ENCODE measurements at regions not wholly inside any gene's neighbourhood (a gene's known extent, or its start where the extent isn't known, plus 50 kb on each side); places are given as distances from the start of the nearest gene placed in this dataset.

DNA sequence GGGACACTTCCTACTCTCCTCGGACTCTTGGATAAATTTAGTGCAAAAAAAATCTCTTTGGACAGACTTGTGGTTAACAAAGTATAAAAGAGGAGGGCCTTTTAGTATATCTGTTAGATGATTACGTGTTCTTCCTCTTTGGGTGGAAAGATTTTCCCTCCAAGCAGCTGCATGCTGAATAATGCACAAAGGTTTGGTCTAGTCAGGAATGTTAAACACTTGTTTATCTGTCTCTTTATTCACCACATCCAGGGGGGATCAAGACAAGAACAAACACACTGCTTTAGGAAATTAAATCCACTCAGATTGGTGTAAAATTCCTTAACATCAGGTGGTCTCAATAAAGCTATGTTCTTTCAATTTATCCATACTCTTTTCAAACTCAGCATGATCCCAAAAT, 260.9 kb upstream of the CHD6 start:
- no peaks in the 10 kb centered on the region for H3K4me1 ChIP-seq (replicated peaks in 1 of 4; ENCODE audit: control insufficient read depth in 3 of 4, insufficient read depth in 4 of 4, low read length in 3 of 4)
- H2BK12ac ChIP-seq (ENCODE audit: low read depth, low read length): no peak overlapping the region
- H3K36me3 ChIP-seq (ENCODE audit: control insufficient read depth in 2 of 4, insufficient read depth in 4 of 4, low read length in 3 of 4): no peaks in the 10 kb centered on the region
- no peak overlapping the region for H4K91ac ChIP-seq (replicated peaks; ENCODE audit: insufficient read length, low read length)
- POLR2A ChIA-PET (ENCODE audit: partially characterized antibody): no interaction called here
- no peaks in the 10 kb centered on the region for H3K27me3 ChIP-seq (replicated peaks in 1 of 4; ENCODE audit: control insufficient read depth in 3 of 4, extremely low read depth in 1 of 4, insufficient read depth in 3 of 4, low read length in 3 of 4)
- H2BK5ac ChIP-seq (ENCODE audit: low read depth, low read length): no peak overlapping the region
- no peak for DNase-seq (ENCODE audit: low read depth in 1 of 2, low spot score in 2 of 2)
- no peak overlapping the region for H3K18ac ChIP-seq (ENCODE audit: extremely low read depth, low read length)
- no peaks in the 10 kb centered on the region for H3K9me3 ChIP-seq (ENCODE audit: insufficient read depth in 2 of 2, low read depth in 1 of 2, low read length in 1 of 2)
- H3K23me2 ChIP-seq (ENCODE audit: low read depth, low read length): peaks cover 2% of the 10 kb centered on the region; the same call in 1 of the 2 replicates
- no peak overlapping the region for H4K5ac ChIP-seq (ENCODE audit: insufficient read length, low read depth, low read length)
- no peak overlapping the region for H4K8ac ChIP-seq (ENCODE audit: extremely low read depth, insufficient read depth, low read length)
- no peak overlapping the region for H3K14ac ChIP-seq (ENCODE audit: insufficient read length)
- H3K4me2 ChIP-seq (ENCODE audit: insufficient read depth in 1 of 2, low read depth in 2 of 2, low read length in 2 of 2): no peak overlapping the region
- no peaks in the 10 kb centered on the region for H4K20me1 ChIP-seq (replicated peaks in 1 of 2; ENCODE audit: control insufficient read depth in 1 of 2, insufficient read depth in 2 of 2, low read length in 2 of 2)
- no peak overlapping the region for H3K27ac ChIP-seq (ENCODE audit: low read depth, low read length)
- no peaks in the 10 kb centered on the region for H3K79me1 ChIP-seq (ENCODE audit: low read depth, low read length)
- no peak for FAIRE-seq
- no peaks in the 10 kb centered on the region for H3K79me2 ChIP-seq (ENCODE audit: control insufficient read depth in 1 of 2, insufficient read depth in 2 of 2, low read length in 2 of 2)
- H3K4ac ChIP-seq (replicated peaks; ENCODE audit: insufficient read length, low read depth, low read length): no peak overlapping the region
- no peak overlapping the region for H2AK5ac ChIP-seq (ENCODE audit: low read depth, low read length)
- no peak overlapping the region for H2BK15ac ChIP-seq (ENCODE audit: low read length)
- H3K23ac ChIP-seq (ENCODE audit: insufficient read length): no peak overlapping the region
- H2BK20ac ChIP-seq (ENCODE audit: low read length): no peak overlapping the region
- no peak overlapping the region for H2BK120ac ChIP-seq (replicated peaks; ENCODE audit: low read depth, low read length)
- H2AFZ ChIP-seq (ENCODE audit: low read length): no peak overlapping the region
- 80% methylated on average over 2 of the region's 2 CpGs; no CpG with 5 or more reads in 1 of the 2 experiments for WGBS, 2 experiments (ENCODE audit: extremely low coverage in 1 of 2, insufficient coverage in 1 of 2, insufficient read length in 1 of 2, insufficient replicate concordance in 2 of 2, low coverage in 1 of 2, low lambda C conversion rate in 2 of 2, missing lambda C conversion rate in 1 of 2)
- CTCF ChIA-PET (ENCODE audit: partially characterized antibody): interaction anchor here (1.1 kb wide), 1 partner anchor 140 kb away, joined by 3 read pairs; no protein-coding TSS in a partner anchor
- H3K9ac ChIP-seq (replicated peaks in 1 of 4; ENCODE audit: extremely low read depth in 1 of 4, low read depth in 3 of 4, low read length in 3 of 4): no peak overlapping the region
- no peak overlapping the region for H3K4me3 ChIP-seq (ENCODE audit: extremely low read depth in 1 of 4, insufficient read depth in 2 of 4, low read depth in 3 of 4, low read length in 4 of 4)
- H3K56ac ChIP-seq (replicated peaks; ENCODE audit: insufficient read length, low read depth, low read length): no peak overlapping the region
- TF ChIP-seq JUN (IDR thresholded peaks at IDR 0.05; ENCODE audit: low read depth, low read length): no peak

Data from H1 (cell line).